Ectodermal cell (in vitro differentiated cells): ENCODE measurements at regions not wholly inside any gene's neighbourhood (a gene's known extent, or its start where the extent isn't known, plus 50 kb on each side); places are given as distances from the start of the nearest gene placed in this dataset.

Source experiments
- H3K27ac ChIP-seq: 2 replicates; pipeline ENCODE4 v1.7.0; 2013; ENCODE audit warnings: mild to moderate bottlenecking, low read depth, low read length; ENCODE audit not compliant: insufficient read depth, poor library complexity, severe bottlenecking
- H3K27me3 ChIP-seq: 2 replicates; pipeline ENCODE4 v1.7.0; 2013; ENCODE audit warnings: mild to moderate bottlenecking, low read length; ENCODE audit not compliant: insufficient read depth, control insufficient read depth, poor library complexity, severe bottlenecking
- H3K36me3 ChIP-seq: one replicate; pipeline ENCODE4 v1.7.0; 2013; ENCODE audit warnings: low read length; ENCODE audit not compliant: control insufficient read depth, insufficient read depth
- H3K4me1 ChIP-seq: one replicate; pipeline ENCODE4 v1.7.0; 2013; ENCODE audit warnings: low read length; ENCODE audit not compliant: control insufficient read depth, insufficient read depth
- H3K4me3 ChIP-seq: 2 replicates; pipeline ENCODE4 v1.7.0; 2013; ENCODE audit warnings: low read depth, low read length, control low read depth; ENCODE audit not compliant: insufficient read depth
- H3K9me3 ChIP-seq: 2 replicates; pipeline ENCODE4 v1.7.0; 2013; ENCODE audit warnings: mild to moderate bottlenecking, low read length, moderate library complexity; ENCODE audit not compliant: control insufficient read depth
- WGBS, 2 experiments: methylation state at CpG; one replicate each; pipeline ENCODE4 v1.1.7; 2013; ENCODE audit warnings: missing lambda C conversion rate in 2 of 2; 5-methylcytosine and 5-hydroxymethylcytosine counted together

DNA sequence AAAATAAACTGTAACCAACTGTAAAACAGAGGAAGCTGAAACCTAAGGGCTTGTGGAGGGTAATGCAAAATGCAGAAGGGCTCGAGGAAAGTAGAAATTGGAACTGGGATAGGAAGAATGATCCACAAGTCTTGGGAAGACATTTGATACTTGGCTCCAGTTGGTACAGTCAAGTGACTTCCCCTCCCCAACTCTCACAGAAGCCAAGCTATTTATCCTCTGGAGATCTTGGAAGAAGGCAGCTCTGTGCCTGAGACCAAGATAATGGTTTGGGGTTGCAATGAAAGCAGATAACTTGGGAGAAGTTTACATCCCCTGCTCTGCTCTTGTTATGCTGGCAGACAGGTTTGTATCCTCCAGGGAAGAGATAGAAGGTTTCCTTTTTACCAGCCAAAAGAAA lies 198.9 kb upstream of the ZC3H12C start:
- H3K36me3 ChIP-seq, result no peaks in the 10 kb centered on the region
- H3K4me1 ChIP-seq, result no peaks in the 10 kb centered on the region
- H3K9me3 ChIP-seq, result no peaks in the 10 kb centered on the region
- H3K4me3 ChIP-seq, result no peak overlapping the region
- WGBS, 2 experiments, result 73 to 86% methylated on average over 1 of the region's 1 CpG
- no peak overlapping the region for H3K27ac ChIP-seq
- no peaks in the 10 kb centered on the region for H3K27me3 ChIP-seq

DNA sequence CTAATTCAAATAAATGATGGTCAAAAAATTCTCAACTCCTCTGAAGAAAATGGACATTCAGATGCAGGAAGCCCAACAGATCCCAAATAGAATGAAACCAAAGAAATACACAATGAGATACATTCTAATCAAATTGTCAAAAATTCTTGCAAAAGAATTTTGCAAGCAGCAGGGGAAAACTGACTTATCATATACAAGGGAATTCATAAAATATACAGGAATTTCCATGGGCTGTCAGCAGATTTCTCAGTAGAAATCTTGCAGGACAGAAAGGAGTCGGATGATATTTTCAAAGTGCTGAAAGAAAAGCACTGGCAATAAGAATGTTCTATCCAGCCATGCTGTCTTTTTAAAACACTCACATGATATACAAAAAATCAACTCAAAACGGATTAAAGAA lies 194.6 kb upstream of the ZC3H12C start:
- H3K4me1 ChIP-seq, result no peaks in the 10 kb centered on the region
- WGBS, 2 experiments, result 90 to 100% methylated on average over 1 of the region's 2 CpGs
- no peak overlapping the region for H3K4me3 ChIP-seq
- H3K36me3 ChIP-seq, result no peaks in the 10 kb centered on the region
- no peak overlapping the region for H3K27ac ChIP-seq
- H3K9me3 ChIP-seq, result no peaks in the 10 kb centered on the region
- no peaks in the 10 kb centered on the region for H3K27me3 ChIP-seq

DNA sequence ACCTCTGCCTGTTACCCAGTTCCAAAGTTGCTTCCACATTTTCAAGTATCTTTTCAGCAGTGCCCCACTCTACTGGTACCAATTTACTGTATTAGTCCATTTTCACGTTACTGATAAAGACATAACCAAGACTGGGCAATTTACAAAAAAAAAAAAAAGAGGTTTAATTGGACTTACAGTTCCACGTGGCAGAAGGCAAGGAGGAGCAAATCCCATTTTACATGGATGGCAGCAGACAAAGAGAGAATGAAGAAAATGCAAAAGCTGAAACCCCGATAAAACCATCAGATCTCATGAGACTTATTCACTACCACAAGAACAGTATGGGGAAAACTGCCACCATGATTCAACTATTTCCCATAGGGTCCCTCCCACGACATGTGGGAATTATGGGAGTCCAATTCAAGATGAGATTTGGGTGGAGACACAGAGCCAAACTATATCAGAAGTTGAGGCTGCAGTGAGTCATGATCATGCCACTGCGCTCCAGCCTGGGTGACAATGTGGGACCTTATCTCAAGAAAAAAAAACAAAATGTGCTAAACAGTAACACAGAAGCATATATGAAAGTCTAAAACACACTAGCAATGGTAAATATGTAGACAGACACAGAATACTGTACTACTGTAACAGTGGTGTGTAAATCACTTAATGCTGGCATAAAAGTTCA lies 190.3 kb upstream of the ZC3H12C start:
- Histone ChIP-seq H3K9me3 (no peaks in the 10 kb centered on the region), H3K36me3 (no peaks in the 10 kb centered on the region), H3K27ac (no peak overlapping the region), H3K4me3 (no peak overlapping the region), H3K4me1 (no peaks in the 10 kb centered on the region), H3K27me3 (no peaks in the 10 kb centered on the region)
- WGBS, 2 experiments, result 76 to 86% methylated on average over 5 of the region's 5 CpGs

DNA sequence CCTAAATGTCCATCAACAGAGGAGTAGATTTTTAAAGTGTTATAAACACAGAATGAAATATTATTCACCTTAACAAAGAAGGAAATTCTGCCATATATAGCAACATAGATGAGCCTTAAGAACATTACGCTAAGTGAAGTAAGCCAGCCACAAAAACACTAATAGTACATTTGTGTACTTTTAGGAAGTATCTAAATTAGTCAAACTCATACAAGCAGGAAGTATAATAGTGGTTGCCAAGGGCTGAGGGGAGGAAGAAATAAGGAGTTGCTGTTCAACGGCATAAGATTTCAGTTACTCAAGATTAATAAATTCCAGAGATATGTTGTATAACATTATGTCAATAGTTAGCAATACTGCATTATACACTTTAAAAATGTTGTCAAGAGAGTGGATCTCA lies 181.7 kb upstream of the ZC3H12C start:
- no CpG with 5 or more reads among the region's 2 CpGs for WGBS, 2 experiments
- no peak overlapping the region for H3K4me3 ChIP-seq
- no peaks in the 10 kb centered on the region for H3K4me1 ChIP-seq
- no peaks in the 10 kb centered on the region for H3K36me3 ChIP-seq
- no peak overlapping the region for H3K27ac ChIP-seq
- no peaks in the 10 kb centered on the region for H3K27me3 ChIP-seq
- H3K9me3 ChIP-seq, result no peaks in the 10 kb centered on the region

DNA sequence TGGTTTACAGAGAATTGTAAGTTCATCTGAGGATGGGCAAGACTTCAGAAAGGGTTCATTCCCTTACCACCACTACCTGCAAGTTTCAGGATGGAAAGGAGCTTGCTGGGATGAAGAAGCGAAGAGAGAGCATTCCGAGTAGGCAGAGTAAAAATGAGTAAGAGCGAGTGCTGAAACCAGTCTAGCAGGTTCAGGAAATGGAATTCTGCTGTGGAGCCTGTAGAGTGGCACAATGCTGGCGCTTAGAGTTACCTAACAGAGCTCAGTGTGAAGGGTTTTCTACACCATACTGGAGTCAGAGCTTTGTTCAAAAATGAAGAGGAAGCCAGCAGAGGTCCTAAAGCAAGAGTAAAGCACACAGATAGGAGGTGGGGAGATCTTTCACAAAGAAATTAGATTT lies 179.2 kb upstream of the ZC3H12C start:
- 89 to 93% methylated on average over 4 of the region's 4 CpGs for WGBS, 2 experiments
- no peak overlapping the region for H3K27ac ChIP-seq
- H3K4me1 ChIP-seq, result no peaks in the 10 kb centered on the region
- H3K9me3 ChIP-seq, result peaks cover 2% of the 10 kb centered on the region
- no peaks in the 10 kb centered on the region for H3K27me3 ChIP-seq
- H3K4me3 ChIP-seq, result no peak overlapping the region
- no peaks in the 10 kb centered on the region for H3K36me3 ChIP-seq

DNA sequence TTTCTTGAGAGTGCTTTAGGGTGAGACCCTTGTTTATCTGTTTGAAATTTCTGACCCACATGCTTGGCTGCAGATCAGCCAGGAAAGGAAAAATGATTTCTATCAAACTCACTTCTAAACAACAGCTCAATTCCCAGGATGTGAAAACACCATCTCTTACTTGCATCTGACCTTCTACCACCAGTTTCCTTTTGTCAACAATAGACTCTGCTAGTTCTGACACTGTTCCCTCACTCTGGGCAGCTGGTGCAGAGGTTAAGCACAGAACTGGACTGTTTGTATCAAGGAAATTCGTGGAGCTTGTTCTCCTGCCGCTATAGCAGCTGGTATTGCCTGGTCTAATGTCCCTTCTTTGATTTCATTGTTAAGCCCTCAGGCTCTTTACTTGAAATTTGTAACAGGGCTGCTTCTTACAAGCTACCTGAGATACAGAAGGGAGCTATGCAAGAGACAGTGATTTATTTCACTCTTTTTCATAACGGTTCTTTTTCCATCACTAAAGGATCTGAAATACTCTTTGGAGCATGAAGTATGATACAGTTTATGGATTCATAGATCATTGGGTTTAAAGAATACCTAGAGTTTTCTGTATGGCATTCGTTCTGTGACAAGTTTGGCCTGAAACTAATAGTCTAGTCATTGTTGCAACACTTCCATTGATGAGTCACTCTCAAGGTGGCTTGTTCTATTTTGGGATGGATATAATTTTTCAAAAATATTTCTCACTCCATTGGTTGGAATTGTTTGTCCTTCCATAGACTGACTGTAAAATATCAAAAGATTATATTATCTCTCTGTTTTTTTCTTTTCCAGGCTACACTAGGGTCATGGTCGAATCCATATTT lies 178.2 kb upstream of the ZC3H12C start:
- Histone ChIP-seq H3K36me3 (no peaks in the 10 kb centered on the region), H3K27ac (no peak overlapping the region), H3K4me3 (no peak overlapping the region), H3K4me1 (no peaks in the 10 kb centered on the region), H3K27me3 (no peaks in the 10 kb centered on the region), H3K9me3 (peaks cover 2% of the 10 kb centered on the region)
- WGBS, 2 experiments, result 92 to 96% methylated on average over 4 to 5 of the region's 5 CpGs

DNA sequence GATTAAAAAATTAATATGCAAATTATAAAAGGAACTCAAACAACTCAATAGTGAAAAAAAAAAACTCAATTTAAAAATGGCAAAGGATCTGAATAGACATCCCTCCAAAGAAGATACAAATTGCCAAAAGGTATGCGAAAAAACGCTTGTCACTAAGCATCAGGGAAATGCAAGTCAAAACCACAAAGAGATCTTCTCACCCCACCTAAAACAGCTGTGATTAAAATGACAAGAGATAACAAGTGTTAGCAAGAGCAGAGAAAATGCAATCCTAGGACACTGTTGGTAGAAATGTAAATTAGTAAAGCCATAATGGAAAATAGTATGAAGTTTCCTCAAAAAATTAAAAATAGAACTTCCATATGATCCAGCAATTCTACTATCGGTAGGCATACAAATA lies 166.3 kb upstream of the ZC3H12C start:
- no peak overlapping the region for H3K27ac ChIP-seq
- H3K36me3 ChIP-seq, result no peaks in the 10 kb centered on the region
- no peak overlapping the region for H3K4me3 ChIP-seq
- 48 to 50% methylated on average over 3 of the region's 3 CpGs for WGBS, 2 experiments
- no peaks in the 10 kb centered on the region for H3K4me1 ChIP-seq
- H3K27me3 ChIP-seq, result no peaks in the 10 kb centered on the region
- no peaks in the 10 kb centered on the region for H3K9me3 ChIP-seq

DNA sequence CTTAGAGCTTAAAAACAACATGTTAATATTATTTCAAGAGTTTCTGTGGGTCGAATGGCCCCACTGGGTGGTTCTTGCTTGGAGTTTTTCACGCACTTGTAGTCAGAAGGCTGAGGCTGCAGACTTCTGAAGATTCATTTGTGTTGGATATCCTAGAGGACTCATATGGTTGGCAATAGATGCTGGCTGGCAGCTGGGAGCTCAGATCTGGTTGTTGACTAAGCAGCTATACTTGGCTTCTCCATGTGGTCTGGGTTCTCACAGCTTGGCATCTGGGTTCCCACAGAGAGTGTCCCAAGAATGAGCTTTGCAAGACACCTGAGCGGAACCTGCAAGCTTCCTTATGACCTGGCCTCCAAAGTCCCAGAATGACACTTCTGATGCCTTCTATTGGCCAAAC lies 163.9 kb upstream of the ZC3H12C start:
- no peaks in the 10 kb centered on the region for H3K9me3 ChIP-seq
- H3K36me3 ChIP-seq, result no peaks in the 10 kb centered on the region
- H3K4me3 ChIP-seq, result no peak overlapping the region
- no peaks in the 10 kb centered on the region for H3K4me1 ChIP-seq
- no peaks in the 10 kb centered on the region for H3K27me3 ChIP-seq
- 89 to 96% methylated on average over 3 of the region's 3 CpGs for WGBS, 2 experiments
- H3K27ac ChIP-seq, result no peak overlapping the region

DNA sequence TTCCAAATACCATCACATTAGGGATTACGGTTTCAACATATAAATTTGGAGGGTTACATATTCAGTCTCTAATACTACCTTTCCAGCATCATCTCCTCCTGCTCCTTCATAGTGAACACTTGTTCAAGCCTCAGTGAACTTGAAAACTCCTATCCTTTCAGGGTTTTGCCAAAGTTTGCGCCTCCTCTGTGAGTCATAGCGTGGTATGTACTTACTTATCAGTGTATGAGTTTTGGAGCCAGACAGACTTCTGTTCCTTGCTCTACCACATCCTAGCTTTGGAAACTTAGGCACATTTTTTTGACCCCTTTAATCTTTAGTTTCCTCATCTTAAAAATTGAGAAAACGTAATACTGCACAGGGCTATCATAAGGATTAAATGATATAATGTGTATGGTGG lies 160.1 kb upstream of the ZC3H12C start:
- 95 to 99% methylated on average over 4 of the region's 4 CpGs for WGBS, 2 experiments
- no peaks in the 10 kb centered on the region for H3K27me3 ChIP-seq
- no peak overlapping the region for H3K4me3 ChIP-seq
- no peaks in the 10 kb centered on the region for H3K9me3 ChIP-seq
- H3K4me1 ChIP-seq, result no peaks in the 10 kb centered on the region
- H3K36me3 ChIP-seq, result no peaks in the 10 kb centered on the region
- H3K27ac ChIP-seq, result no peak overlapping the region

DNA sequence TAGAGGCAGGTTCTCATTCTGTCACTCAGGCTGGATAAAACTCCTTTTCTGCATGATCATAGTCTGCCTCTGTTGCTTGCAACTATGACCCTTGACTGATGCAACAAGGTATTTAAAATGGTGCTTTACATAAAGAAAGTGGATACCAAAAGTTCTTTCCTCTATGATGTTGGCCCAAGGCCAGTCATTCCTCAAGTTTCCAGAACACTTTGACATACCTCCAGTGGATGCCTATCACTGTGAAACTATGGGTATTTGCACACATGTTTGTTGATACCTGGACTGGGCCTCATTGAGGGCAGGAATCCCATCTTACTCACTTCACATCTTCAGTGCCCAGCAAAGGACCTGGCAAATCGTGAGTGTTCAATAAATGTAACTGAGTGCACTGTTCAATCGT lies 159.0 kb upstream of the ZC3H12C start:
- no peaks in the 10 kb centered on the region for H3K4me1 ChIP-seq
- 96 to 100% methylated on average over 2 of the region's 2 CpGs for WGBS, 2 experiments
- no peak overlapping the region for H3K27ac ChIP-seq
- H3K4me3 ChIP-seq, result no peak overlapping the region
- H3K36me3 ChIP-seq, result no peaks in the 10 kb centered on the region
- no peaks in the 10 kb centered on the region for H3K27me3 ChIP-seq
- H3K9me3 ChIP-seq, result no peaks in the 10 kb centered on the region
